ENCODE measurements at regions not wholly inside any gene's neighbourhood (a gene's known extent, or its start where the extent isn't known, plus 50 kb on each side); places are given as distances from the start of the nearest gene placed in this dataset.

DNA sequence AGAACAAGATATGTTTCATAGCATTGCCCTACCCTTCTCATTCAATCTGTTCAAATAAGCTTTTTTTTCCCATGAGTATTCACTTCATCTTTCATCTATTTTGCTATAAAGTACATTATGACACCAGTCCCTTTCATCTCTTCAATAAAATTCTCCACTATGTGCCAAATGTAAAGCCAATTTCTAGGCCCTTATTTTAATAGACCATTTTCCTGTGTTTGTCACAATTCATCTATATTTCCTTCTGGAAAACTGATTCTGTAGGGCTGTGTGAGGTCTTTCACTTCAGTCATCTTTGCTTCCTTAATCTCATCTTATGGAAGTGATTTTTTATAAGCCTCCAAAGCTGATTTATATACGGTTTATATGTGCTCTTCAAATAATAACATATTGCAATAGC is 992.4 kb upstream of the EYS start:
- intact Hi-C loops (cut with DNase I), result no loop called here
- no peaks in the 10 kb centered on the region for H3K36me3 ChIP-seq (ENCODE audit: control insufficient read depth in 2 of 3, insufficient read depth in 3 of 3, low read length in 3 of 3)
- TF ChIP-seq CTCF (IDR thresholded peaks at IDR 0.05; ENCODE audit: borderline replicate concordance, extremely low read depth, insufficient read depth), result no peak
- no peaks in the 10 kb centered on the region for H3K27me3 ChIP-seq (ENCODE audit: control insufficient read depth, insufficient read depth, low read length)
- no peak overlapping the region for H3K27ac ChIP-seq (ENCODE audit: low read depth in 2 of 2, low read length in 2 of 2)
- FAIRE-seq (no peak), DNase-seq (no peak)
- no peak overlapping the region for H3K9ac ChIP-seq (ENCODE audit: low read length in 3 of 3)
- no peaks in the 10 kb centered on the region for H3K9me3 ChIP-seq (ENCODE audit: control insufficient read depth in 2 of 3, insufficient read depth in 1 of 3, low read length in 3 of 3)
- no peaks in the 10 kb centered on the region for H3K4me1 ChIP-seq (ENCODE audit: control insufficient read depth in 2 of 3, insufficient read depth in 2 of 3, low read depth in 1 of 3, low read length in 3 of 3)
- no peak overlapping the region for H3K4me3 ChIP-seq (ENCODE audit: low read length in 3 of 3)

GRCh38 chr6:66689608-66690007 is 982.6 kb upstream of the EYS start:
- intact Hi-C loops (cut with DNase I), result no loop called here
- Histone ChIP-seq H3K27me3 (ENCODE audit: control insufficient read depth, insufficient read depth, low read length) (no peaks in the 10 kb centered on the region), H3K9me3 (ENCODE audit: control insufficient read depth in 2 of 3, insufficient read depth in 1 of 3, low read length in 3 of 3) (no peaks in the 10 kb centered on the region), H3K4me1 (ENCODE audit: control insufficient read depth in 2 of 3, insufficient read depth in 2 of 3, low read depth in 1 of 3, low read length in 3 of 3) (no peaks in the 10 kb centered on the region), H3K27ac (ENCODE audit: low read depth in 2 of 2, low read length in 2 of 2) (no peak overlapping the region), H3K36me3 (ENCODE audit: control insufficient read depth in 2 of 3, insufficient read depth in 3 of 3, low read length in 3 of 3) (no peaks in the 10 kb centered on the region), H3K4me3 (ENCODE audit: low read length in 3 of 3) (no peak overlapping the region), H3K9ac (ENCODE audit: low read length in 3 of 3) (no peak overlapping the region)
- DNase-seq (no peak), FAIRE-seq (no peak)
- TF ChIP-seq CTCF (IDR thresholded peaks at IDR 0.05; ENCODE audit: borderline replicate concordance, extremely low read depth, insufficient read depth), result no peak

- DNase-seq, result peak in 1 of 5 donors; percentile 3
These were observed 980.6 kb upstream of the EYS start for GRCh38 chr6:66687611-66688140.

More at GRCh38 chr6:66687611-66688140, 980.6 kb upstream of the EYS start:
- no peaks in the 10 kb centered on the region for H3K27me3 ChIP-seq (ENCODE audit: control insufficient read depth, insufficient read depth, low read length)
- no peaks in the 10 kb centered on the region for H3K9me3 ChIP-seq (ENCODE audit: control insufficient read depth in 2 of 3, insufficient read depth in 1 of 3, low read length in 3 of 3)
- no peaks in the 10 kb centered on the region for H3K36me3 ChIP-seq (ENCODE audit: control insufficient read depth in 2 of 3, insufficient read depth in 3 of 3, low read length in 3 of 3)
- no peak overlapping the region for H3K4me3 ChIP-seq (ENCODE audit: low read length in 3 of 3)
- intact Hi-C loops (cut with DNase I), result no loop called here
- no peak overlapping the region for H3K27ac ChIP-seq (ENCODE audit: low read depth in 2 of 2, low read length in 2 of 2)
- no peaks in the 10 kb centered on the region for H3K4me1 ChIP-seq (ENCODE audit: control insufficient read depth in 2 of 3, insufficient read depth in 2 of 3, low read depth in 1 of 3, low read length in 3 of 3)
- no peak overlapping the region for H3K9ac ChIP-seq (ENCODE audit: low read length in 3 of 3)
- FAIRE-seq, result no peak
- no peak for TF ChIP-seq CTCF (IDR thresholded peaks at IDR 0.05; ENCODE audit: borderline replicate concordance, extremely low read depth, insufficient read depth)
